K562 (cell line): ENCODE measurements at regions not wholly inside any gene's neighbourhood (a gene's known extent, or its start where the extent isn't known, plus 50 kb on each side); places are given as distances from the start of the nearest gene placed in this dataset.

Experiments
- ATAC-seq: fragments of 200-7000 bp; cut with Tn5 transposase; 3 replicates; pipeline ENCODE4 v1.9.1; 2020; ENCODE audit warnings: moderate library complexity
- BruUV-seq: library from RNA; stranded (reverse); fragments of 400-500 nt; replicated peaks from 2 replicates; lab custom pipeline; 2021; lab: Mats Ljungman, UMichigan
- CTCF ChIA-PET: fragments of 300-600 bp; formaldehyde crosslinking; extraction: SDS; loops from one replicate; lab custom pipeline; 2021; ENCODE audit warnings: low intra/inter-chr PET ratio; lab: Yijun Ruan, JAX
- POLR2A ChIA-PET: fragments of 300-600, 350-650 bp; sonication (Branson Sonifier 250); formaldehyde crosslinking; extraction: SDS; loops from one replicate; lab custom pipeline; 2021; ENCODE audit warnings: antibody characterized with exemption, inconsistent platforms; lab: Yijun Ruan, JAX
- DNase-seq, 4 experiments: peaks; one replicate each; pipeline versions ENCODE4 v3.0.0 to v3.0.0-alpha.2; 2011 to 2018; ENCODE audit warnings: low spot score in 3 of 4, mixed read lengths in 3 of 4; ENCODE audit errors: extremely low read depth in 1 of 4
- FAIRE-seq: peaks from 2 replicates; lab custom pipeline; 2011; peaks lifted over from hg19 to GRCh38; lab: Jason Lieb, UNC
- H2AFZ ChIP-seq: 2 replicates; pipeline ENCODE4 v1.6.0; 2011; ENCODE audit warnings: low read depth, low read length, control low read depth, inconsistent platforms
- H3K27ac ChIP-seq: fragments of 200-600 bp; 3 replicates; pipeline ENCODE4 v1.8.0; 2011; ENCODE audit warnings: low read depth, mild to moderate bottlenecking, control low read depth, inconsistent platforms, low read length, moderate library complexity, mixed read lengths; ENCODE audit errors: extremely low read depth
- H3K27me3 ChIP-seq, 2 experiments: fragments of 300-600 bp in 1 of 2; 2 replicates in 1 of 2; 3 replicates in 1 of 2; pipeline versions ENCODE4 v1.6.0 to v1.8.0; 2011; ENCODE audit warnings: inconsistent platforms in 2 of 2, low read length in 2 of 2, mild to moderate bottlenecking in 1 of 2, mixed read lengths in 1 of 2, moderate library complexity in 1 of 2; ENCODE audit not compliant: control insufficient read depth in 2 of 2, insufficient read depth in 2 of 2
- H3K36me3 ChIP-seq: fragments of 300-600 bp; 3 replicates; pipeline ENCODE4 v1.8.0; 2011; ENCODE audit warnings: mild to moderate bottlenecking, low read length, inconsistent platforms; ENCODE audit not compliant: control insufficient read depth, insufficient read depth
- H3K4me1 ChIP-seq, 2 experiments: fragments of 200-600 bp in 1 of 2; replicated peaks in 1 of 2; 2 replicates in 1 of 2; 3 replicates in 1 of 2; pipeline versions ENCODE4 v1.5.1 to v1.8.0; 2011; ENCODE audit warnings: inconsistent platforms in 2 of 2, low read length in 2 of 2, mild to moderate bottlenecking in 1 of 2, mixed read lengths in 1 of 2, moderate library complexity in 1 of 2; ENCODE audit not compliant: control insufficient read depth in 2 of 2, insufficient read depth in 2 of 2
- H3K4me2 ChIP-seq: 2 replicates; pipeline ENCODE4 v1.6.1; 2011; ENCODE audit warnings: low read length, control low read depth, inconsistent platforms, mixed read lengths; ENCODE audit not compliant: insufficient read depth
- H3K4me3 ChIP-seq: fragments of 200-600 bp; sonication (generic), shearing (Covaris generic); 2 replicates; pipeline ENCODE4 v1.5.1; 2016; ENCODE audit warnings: control low read depth, inconsistent platforms
- H3K79me2 ChIP-seq: fragments of 200-600 bp; 3 replicates; pipeline ENCODE4 v1.8.0; 2011; ENCODE audit warnings: low read length, inconsistent platforms; ENCODE audit not compliant: control insufficient read depth, insufficient read depth
- H3K9ac ChIP-seq, 2 experiments: 2 replicates each; pipeline versions ENCODE4 v1.6.0 to v1.6.1; 2011; ENCODE audit warnings: low read depth in 2 of 2, low read length in 2 of 2, control low read depth in 1 of 2, inconsistent platforms in 1 of 2, mild to moderate bottlenecking in 1 of 2, mixed read lengths in 1 of 2; ENCODE audit not compliant: insufficient read depth in 1 of 2
- H3K9me1 ChIP-seq: one replicate; pipeline ENCODE4 v1.6.0; 2011; ENCODE audit warnings: inconsistent platforms, mild to moderate bottlenecking, low read length, moderate library complexity; ENCODE audit not compliant: control insufficient read depth, insufficient read depth
- H3K9me3 ChIP-seq: replicated peaks from 2 replicates; pipeline ENCODE4 v1.5.1; 2011; ENCODE audit warnings: low read depth, low read length, inconsistent platforms; ENCODE audit not compliant: control insufficient read depth, insufficient read depth
- H4K20me1 ChIP-seq: replicated peaks from 2 replicates; pipeline ENCODE4 v1.6.1; 2011; ENCODE audit warnings: low read length, inconsistent platforms, mixed read lengths; ENCODE audit not compliant: control insufficient read depth, insufficient read depth
- CSDE1 ChIP-seq, 2 experiments: fragments of 450-650 bp; IDR thresholded peaks; 2 replicates each; pipeline ENCODE4 v1.6.1; 2016; ENCODE audit warnings: mild to moderate bottlenecking in 1 of 2
- ERF ChIP-seq: fragments of 450-650 bp; formaldehyde crosslinking; IDR thresholded peaks from 2 replicates; pipeline ENCODE4 v1.4.0; 2020; ENCODE audit warnings: mild to moderate bottlenecking, mixed read lengths
- FOXJ2 ChIP-seq: fragments of 200-800 bp; sonication (Bioruptor generic); IDR thresholded peaks from 2 replicates; pipeline ENCODE4 v1.6.1; 2016; ENCODE audit warnings: missing genetic modification characterization, missing compliant biosample characterization
- FOXK2 ChIP-seq, 2 experiments: fragments of 450-650 bp; IDR thresholded peaks in 1 of 2; conservative IDR thresholded peaks in 1 of 2; 2 replicates each; pipeline ENCODE4 v1.6.1; 2016; ENCODE audit warnings: low read depth in 2 of 2, mild to moderate bottlenecking in 1 of 2
- POLR3A ChIP-seq: IDR thresholded peaks from 2 replicates; pipeline ENCODE4 v1.6.1; 2011; ENCODE audit warnings: borderline replicate concordance, mild to moderate bottlenecking, moderate library complexity; ENCODE audit not compliant: insufficient read length, insufficient read depth; ENCODE audit errors: extremely low read depth
- RB1 ChIP-seq: fragments of 450-650 bp; IDR thresholded peaks from 2 replicates; pipeline ENCODE4 v1.6.1; 2017; ENCODE audit warnings: low read depth, mild to moderate bottlenecking
- RBFOX2 ChIP-seq: fragments of 200-400 bp; formaldehyde crosslinking; IDR thresholded peaks from 2 replicates; pipeline ENCODE4 v1.6.1; 2017; ENCODE audit warnings: low read depth, mild to moderate bottlenecking, low read length, moderate library complexity
- SMAD2 ChIP-seq: fragments of 150-350 bp; IDR thresholded peaks from 2 replicates; pipeline ENCODE4 v1.6.1; 2014; ENCODE audit warnings: low read depth, mild to moderate bottlenecking, low read length
- SMAD3 ChIP-seq: fragments of 450-650 bp; formaldehyde crosslinking; conservative IDR thresholded peaks from 2 replicates; pipeline ENCODE4 v1.4.0; 2020; ENCODE audit warnings: mild to moderate bottlenecking
- SMC3 ChIP-seq: conservative IDR thresholded peaks from 2 replicates; pipeline ENCODE4 v1.6.1; 2011; ENCODE audit warnings: low read depth, low read length, improper control_type of control experiment; ENCODE audit not compliant: insufficient read depth
- TRIM24 ChIP-seq, 2 experiments: fragments of 450-650 bp; IDR thresholded peaks; 2 replicates each; pipeline ENCODE4 v1.6.1; 2016
- XRCC4 ChIP-seq: IDR thresholded peaks from one replicate; pipeline ENCODE4 v1.6.1; 2011; ENCODE audit not compliant: insufficient read depth, insufficient read length; ENCODE audit errors: extremely low read depth
- WGBS: fragments of 100-300 bp; shearing (Covaris generic); methylation state at CpG from one replicate; pipeline ENCODE4 v1.1.6; 2016; ENCODE audit warnings: low coverage, mixed read lengths; ENCODE audit not compliant: insufficient coverage; ENCODE audit errors: missing lambda C conversion rate; 5-methylcytosine and 5-hydroxymethylcytosine counted together
- in situ Hi-C: fragments of 300-500 bp; cut with MboI; formaldehyde crosslinking; loops from 4 replicates; pipeline ENCODE4 v1.15.0; 2018; ENCODE audit warnings: inconsistent platforms, mixed read lengths
- intact Hi-C: fragments of 100-400 bp; cut with micrococcal nuclease; formaldehyde crosslinking; loops from 2 replicates; pipeline ENCODE4 v1.14.2; 2022
- TF ChIP-seq, protein P1 (sequence below), 2 experiments: IDR thresholded peaks in 1 of 2; conservative IDR thresholded peaks in 1 of 2; 2 replicates each; pipeline ENCODE4 v1.6.1; 2016; ENCODE audit warnings: low read depth in 2 of 2, mild to moderate bottlenecking in 1 of 2, missing compliant biosample characterization in 1 of 2, missing genetic modification characterization in 1 of 2, moderate library complexity in 1 of 2

DNA sequence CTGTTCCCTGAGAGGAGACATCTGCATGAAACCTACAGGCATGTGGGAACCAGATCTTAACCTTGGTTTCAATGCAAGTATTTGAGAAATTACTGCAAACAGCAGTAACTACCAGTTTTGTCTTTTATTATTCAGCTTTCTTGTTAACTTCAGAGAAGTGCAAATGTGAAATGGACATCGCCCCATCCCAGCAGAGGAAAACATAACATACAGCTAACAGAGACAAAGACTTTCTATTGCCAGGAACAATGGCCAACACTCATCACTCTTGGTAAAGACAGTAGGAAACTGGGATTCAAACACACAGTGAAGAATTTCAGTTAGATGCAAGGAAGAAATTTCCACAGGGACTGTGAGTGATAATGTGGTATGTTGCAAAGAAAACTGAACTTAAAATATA, 115.1 kb downstream of the SLC30A10 start (continued):
- TF ChIP-seq POLR3A (no peak), RBFOX2 (no peak), SMAD3 (CRISPR knock-in tag) (no peak), TRIM24 (IDR thresholded peaks at IDR 0.05) (no peak), CSDE1 (IDR thresholded peaks at IDR 0.05) (no peak)
- TF ChIP-seq, all 486 proteins: peak for 0

DNA sequence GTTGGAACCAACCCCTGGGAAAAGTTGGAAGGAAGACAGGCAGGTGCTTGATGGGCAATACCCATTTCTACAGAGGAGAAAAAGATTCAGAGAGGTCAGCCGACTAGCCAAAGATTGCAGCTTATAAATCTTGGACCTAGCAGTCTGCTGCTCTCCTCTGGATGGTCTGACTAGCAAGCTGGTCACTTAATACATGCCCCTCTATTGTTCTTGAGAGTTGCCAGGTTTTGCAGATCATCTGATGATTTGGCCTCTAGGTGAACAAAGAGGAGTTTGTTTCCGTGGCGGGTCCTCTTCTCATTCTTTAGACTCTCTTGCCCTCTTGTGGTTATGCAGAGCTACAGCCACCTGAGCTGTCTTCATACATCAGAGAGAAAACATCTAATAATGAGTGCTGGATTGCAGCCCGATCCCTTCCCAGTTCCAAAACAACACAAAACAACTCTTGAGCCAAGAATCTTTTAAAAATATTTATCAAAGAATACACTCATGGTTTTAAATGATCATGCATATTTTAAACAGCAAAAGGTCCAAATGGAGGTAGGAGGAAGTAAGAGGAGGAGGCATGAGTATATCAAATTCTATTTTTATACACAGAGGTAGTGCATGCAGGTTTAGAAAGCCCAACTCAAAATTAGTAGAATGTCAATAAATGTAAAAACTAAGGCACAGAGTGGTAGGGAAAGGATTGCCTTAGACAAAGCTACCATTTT, 115.7 kb downstream of the SLC30A10 start:
- POLR2A ChIA-PET, result interaction anchor here (0.5 to 1.0 kb wide), 3 partner anchors 8 to 941 kb away, joined by 3 to 4 read pairs (median 3); no protein-coding TSS in a partner anchor
- in situ Hi-C loops, result loop anchor here (25.0 kb wide), 1 partner anchor 1475 kb away; the partner anchor contains the start of gene TGFB2
- no TSS peak for BruUV-seq
- no peak for TF ChIP-seq FOXJ2
- peak; percentile 83 for TF ChIP-seq SMC3
- TF ChIP-seq, protein P1, sequence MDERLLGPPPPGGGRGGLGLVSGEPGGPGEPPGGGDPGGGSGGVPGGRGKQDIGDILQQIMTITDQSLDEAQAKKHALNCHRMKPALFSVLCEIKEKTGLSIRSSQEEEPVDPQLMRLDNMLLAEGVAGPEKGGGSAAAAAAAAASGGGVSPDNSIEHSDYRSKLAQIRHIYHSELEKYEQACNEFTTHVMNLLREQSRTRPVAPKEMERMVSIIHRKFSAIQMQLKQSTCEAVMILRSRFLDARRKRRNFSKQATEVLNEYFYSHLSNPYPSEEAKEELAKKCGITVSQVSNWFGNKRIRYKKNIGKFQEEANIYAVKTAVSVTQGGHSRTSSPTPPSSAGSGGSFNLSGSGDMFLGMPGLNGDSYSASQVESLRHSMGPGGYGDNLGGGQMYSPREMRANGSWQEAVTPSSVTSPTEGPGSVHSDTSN (CRISPR knock-in tag; IDR thresholded peaks at IDR 0.05; ENCODE audit: low read depth), result no peak
- TF ChIP-seq, protein P1 (tag; conservative IDR thresholded peaks at IDR 0.05; ENCODE audit: low read depth), result no peak
- TF ChIP-seq SMAD2, result no peak
- no peak for TF ChIP-seq XRCC4
- TF ChIP-seq ERF, result no peak
- no peak for TF ChIP-seq FOXK2 (conservative IDR thresholded peaks at IDR 0.05 in 1 of 2, IDR thresholded peaks at IDR 0.05 in 1 of 2; ENCODE audit: low read depth in 2 of 2)
- peak; percentile 21; the same call in 1 of the 2 replicates for TF ChIP-seq RB1

More for the DNA sequence above, 115.7 kb downstream of the SLC30A10 start:
- WGBS, result 8% methylated on average over 4 of the region's 4 CpGs
- DNase-seq, result peak; percentile 72 to 81 (median 76)
- CTCF ChIA-PET, result interaction anchor here (0.5 to 2.4 kb wide), 4 partner anchors 41 to 1483 kb away, joined by 3 to 16 read pairs (median 4); no protein-coding TSS in a partner anchor
- peak; percentile 97 for ATAC-seq
- Histone ChIP-seq H3K27ac (no peak overlapping the region), H3K27me3 (peaks cover 15 to 33% of the 10 kb centered on the region in 2 experiments; a peak in 3 of 5 replicates), H3K36me3 (no peaks in the 10 kb centered on the region), H3K4me2 (no peak overlapping the region), H3K4me3 (no peak overlapping the region), H3K9ac (no peak overlapping the region), H3K4me1 (no peaks in the 10 kb centered on the region), H2AFZ (no peak overlapping the region), H3K79me2 (no peaks in the 10 kb centered on the region), H4K20me1 (no peaks in the 10 kb centered on the region), H3K9me1 (no peaks in the 10 kb centered on the region), H3K9me3 (no peaks in the 10 kb centered on the region)
- intact Hi-C loops, result loop anchor here (2.0 to 10.0 kb wide), 7 partner anchors 40 to 1558 kb away; no protein-coding TSS in a partner anchor
- FAIRE-seq, result peak; percentile 80
